IPS-NIHi11 (cell line): ENCODE measurements at regions not wholly inside any gene's neighbourhood (a gene's known extent, or its start where the extent isn't known, plus 50 kb on each side); places are given as distances from the start of the nearest gene placed in this dataset.

Source experiments
- DNase-seq: peaks from one replicate; pipeline ENCODE4 v3.0.0; 2012; ENCODE audit warnings: mixed read lengths, low spot score

- no peak for DNase-seq
Observed at GRCh38 chr3:106215047-106215446, 346.2 kb upstream of the CBLB start.

DNA sequence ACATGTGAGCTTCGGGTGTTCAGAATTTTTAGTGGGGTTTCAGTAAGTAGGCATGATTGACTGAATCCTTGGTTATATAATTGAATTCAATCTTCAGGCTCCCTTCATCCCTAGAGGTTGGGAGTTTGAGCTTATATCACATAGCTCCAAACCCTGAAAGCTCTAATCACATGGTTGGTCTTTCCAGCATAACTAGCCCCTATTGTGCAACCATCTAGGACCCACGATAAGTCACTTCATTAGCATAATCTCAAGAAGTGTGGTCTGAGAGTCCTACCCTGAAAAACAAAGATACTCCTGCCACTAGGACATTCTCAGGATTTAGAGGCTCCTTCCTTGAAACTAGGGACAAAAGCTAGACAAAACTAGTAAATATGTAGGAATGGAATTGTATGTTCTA lies 348.9 kb upstream of the CBLB start:
- DNase-seq: no peak

DNA sequence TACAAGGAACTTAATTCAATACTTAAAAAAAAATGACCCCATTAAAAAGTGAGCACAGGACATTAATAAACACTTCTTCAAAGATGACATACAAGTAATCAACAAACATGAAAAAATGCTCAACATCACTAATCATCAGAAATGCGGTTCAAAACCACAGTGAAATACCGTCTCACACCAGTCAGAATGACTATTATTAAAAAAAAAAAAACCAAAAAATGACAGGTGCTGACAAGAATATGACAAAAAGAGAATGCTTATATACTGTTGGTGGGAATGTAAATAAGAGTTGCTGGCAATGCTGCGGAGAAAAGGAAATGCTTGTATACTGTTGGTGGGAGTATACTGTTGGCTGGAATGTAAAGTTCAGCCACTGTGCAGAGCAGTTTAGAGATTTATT lies 358.3 kb upstream of the CBLB start:
- no peak for DNase-seq

DNA sequence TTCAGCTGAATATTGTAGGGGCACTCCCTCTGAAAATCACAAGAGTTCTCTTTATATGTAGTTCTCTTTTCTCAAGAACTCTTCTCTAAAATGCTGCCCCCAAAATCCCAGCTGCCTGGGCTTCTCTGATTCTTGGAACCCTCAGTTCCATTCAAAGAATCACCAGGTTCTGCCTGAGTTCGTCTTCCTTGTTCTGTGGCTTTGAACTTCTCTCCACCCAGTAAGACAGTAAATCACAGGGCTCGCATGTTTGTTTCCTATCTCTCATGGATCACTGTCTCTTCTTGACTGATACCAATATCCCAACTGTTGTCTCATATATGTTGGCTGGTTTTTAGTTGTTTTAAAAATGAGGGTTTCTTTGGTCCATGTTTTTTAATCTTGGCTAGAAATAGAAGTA lies 359.5 kb upstream of the CBLB start:
- DNase-seq: no peak

DNA sequence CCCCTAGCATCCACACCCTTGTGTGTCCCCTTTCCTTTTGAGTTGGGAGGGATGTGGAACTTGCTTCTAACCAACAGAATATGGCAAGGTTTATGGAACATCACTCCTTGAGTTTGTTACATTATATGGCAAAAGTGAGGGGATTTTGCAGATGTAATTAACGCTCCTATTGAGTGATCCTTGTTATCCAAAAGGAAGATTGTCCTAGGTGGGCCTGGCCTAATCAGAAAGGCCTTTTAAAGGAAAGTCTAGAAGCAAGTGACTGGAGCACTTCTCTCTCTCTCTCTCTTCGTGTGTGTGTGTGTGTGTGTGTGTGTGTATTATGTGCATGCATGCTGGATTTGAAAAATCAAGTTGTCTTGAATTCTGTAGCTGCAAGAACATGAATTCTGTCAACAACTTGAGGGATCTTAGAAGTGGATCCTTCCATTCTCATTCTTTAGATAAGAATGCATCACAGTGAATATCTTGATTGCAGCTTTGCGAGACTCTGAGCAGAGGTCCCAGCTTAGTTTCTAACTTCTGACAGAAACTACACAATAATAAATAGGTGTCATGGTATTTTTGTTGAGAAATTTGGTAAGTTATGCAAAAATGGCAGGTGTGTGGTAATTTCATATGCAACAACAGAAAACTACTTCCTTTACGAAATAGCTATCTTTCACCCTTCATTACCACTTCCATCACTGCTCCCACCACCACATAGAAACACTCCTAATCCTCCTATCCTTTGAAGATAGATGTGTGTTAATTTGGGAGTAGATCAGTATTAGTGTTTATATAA lies 360.9 kb upstream of the CBLB start:
- DNase-seq: no peak

DNA sequence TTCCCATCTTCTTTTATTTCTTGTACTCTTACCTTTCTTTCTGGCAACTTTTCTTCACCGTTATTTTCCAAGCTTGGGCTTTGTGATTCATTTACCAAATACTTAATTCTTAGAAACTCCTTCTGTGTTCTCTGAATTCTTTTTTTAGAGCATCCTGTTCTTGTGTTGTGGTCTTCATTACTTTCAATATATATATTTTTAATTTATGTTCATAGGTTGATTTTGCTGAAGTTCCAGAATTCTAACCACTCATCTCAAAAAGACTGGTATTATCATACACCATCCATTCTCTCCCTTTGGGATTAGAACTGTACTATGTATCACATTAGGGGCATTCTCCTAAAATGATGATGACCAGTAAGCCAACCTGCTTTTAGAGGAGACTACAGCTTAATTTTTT lies 362.3 kb upstream of the CBLB start:
- no peak for DNase-seq

DNA sequence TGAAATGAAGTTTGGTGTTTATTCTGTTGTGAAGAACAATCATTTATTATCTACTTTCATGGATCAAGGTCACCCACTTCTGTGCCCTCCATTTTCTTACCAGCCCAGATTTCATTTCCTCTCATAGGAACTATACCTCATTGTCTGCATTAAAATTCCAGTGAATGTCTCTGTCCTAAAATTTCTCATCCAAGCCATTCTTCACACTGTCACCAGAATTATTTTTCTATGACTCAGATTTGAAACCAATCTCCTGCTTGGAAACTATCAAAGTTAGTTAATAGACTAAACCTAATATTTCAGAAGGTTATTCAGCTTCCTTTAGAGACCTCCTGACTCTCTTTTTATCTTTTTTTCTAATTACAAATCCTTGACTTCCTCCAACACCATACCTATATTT lies 364.1 kb upstream of the CBLB start:
- DNase-seq: no peak

DNA sequence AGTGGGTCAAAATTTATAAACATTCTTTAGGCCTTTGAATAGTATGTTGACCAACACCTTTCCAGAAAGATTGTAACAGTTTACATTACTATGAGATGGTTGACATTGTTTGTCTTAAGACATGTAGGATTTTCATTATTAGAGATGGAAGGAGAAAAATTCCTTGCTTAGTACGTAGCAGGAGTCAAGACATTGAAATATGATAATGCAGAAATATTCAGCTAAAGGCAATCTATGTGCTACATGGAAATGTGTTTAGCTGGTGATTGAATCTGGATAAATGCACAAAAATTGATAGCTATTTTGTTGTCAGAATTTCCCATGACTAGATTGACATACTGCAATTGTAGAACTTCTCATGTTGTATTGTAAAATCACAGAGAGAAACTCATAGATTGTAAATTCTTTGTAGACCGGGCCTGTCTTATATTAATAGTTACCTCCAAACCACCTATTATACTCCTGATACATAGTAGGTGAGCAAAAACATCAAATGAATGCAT lies 370.4 kb upstream of the CBLB start:
- no peak for DNase-seq

DNA sequence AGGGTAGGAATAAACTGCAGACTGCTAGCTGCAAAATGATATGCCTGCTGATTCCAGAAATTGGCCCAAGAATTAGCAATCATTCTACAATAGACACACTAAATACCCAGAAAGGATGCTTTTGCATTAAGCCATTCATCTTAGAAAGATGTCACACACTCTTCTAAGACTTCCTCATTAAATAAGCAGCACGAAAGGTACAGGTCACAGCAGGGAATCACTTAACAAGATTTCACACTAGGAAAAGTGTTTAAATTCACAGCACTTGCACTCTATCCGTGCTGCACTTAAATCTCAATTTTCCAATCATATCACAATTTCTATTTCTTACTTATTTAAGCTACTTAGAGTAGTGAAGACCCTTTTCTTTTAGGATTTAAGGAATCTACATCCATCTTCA lies 372.8 kb upstream of the CBLB start:
- DNase-seq: no peak

GRCh38 chr3:106242781-106243180 lies 374.0 kb upstream of the CBLB start:
- DNase-seq: no peak

DNA sequence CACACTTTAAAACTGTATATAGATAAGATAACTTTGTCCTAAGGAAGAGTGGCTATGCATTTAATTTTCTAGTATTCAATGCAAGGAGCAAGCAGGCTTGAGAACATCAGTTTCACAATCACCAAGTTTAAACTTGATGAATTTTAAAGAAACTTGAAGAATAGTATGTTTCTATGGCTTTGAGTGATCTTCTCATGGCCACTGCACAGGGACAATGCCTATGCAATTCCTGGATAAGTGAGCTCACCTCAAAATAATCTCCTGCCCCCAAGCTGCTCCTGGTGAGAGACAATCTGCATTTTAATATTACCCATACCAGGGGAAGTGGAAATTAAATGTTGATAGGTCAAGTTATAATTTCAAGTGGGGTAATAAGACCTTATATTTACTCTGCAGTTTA lies 376.6 kb upstream of the CBLB start:
- DNase-seq: peak; percentile 12

- no peak for DNase-seq
Observed at GRCh38 chr3:106247902-106248684, 379.3 kb upstream of the CBLB start.

DNA sequence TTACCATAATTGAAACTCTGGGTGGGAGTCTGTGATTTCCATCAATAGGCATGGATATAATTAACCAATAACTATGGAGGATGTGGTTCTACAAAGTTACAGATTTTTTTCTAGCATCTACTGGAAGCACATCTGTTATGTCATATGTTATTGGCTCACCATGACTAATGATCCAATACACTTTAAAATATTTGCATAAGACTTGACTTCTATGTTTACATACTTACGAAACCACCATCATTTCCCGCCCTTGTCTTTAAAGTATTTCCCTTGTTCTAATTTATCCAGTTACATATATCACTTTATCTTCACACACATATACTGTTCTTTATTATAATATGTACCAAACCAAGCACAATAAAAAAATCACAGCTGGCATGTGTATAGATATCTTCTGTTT lies 380.3 kb upstream of the CBLB start:
- no peak for DNase-seq

GRCh38 chr3:106249981-106250380 lies 381.2 kb upstream of the CBLB start:
- no peak for DNase-seq

DNA sequence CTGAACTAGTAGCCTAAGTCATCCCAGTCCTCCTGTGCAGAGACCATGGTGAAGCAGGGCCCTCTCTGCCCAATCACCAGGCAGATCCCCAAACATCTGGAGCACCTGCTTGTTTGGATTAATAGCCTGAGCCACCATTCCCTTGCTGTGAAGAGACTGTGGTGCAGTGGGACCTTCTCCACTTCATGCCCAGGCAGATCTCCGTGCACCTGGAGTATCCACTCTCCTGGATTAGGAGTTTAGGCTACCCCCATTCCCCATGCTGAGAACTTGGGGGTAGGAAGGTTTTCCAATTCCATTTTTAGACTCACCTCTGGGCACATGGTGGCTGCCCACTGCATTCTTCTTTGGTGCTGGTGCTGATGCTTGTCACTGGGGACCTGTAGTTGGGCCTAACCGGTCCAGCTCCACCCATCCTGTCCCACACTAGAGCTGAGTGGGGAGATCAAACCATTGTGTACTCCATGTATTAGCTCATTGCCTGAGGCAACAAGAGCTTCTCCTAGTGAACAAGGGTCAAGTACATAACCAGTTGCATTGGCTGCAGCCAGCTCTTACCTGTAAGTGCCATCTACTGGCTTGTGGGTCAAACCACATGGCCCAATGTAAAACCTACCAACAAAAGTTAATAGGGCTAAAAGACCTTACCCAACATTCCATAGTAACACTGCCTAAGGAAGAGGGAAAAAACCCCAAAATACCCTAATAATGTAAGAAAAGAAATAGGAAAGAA lies 382.5 kb upstream of the CBLB start:
- DNase-seq: no peak

DNA sequence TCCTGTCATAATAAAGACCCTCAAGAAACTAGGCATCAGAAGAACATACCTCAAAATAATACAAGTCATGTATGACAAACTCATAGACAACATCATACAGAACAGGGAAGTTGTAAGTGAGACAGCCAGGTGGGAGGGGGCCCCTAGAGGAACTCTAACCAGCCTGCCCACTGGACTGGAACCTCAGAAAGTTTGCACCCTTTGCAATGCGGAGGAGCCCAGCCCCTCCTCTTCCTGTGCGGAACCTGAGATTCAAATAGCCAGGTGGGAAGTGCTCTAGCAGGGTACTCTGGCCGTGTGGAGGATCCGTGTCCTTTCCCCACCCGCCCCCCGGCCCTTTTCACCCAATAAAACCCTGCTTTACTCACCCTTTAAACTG lies 387.0 kb upstream of the CBLB start:
- no peak for DNase-seq

DNA sequence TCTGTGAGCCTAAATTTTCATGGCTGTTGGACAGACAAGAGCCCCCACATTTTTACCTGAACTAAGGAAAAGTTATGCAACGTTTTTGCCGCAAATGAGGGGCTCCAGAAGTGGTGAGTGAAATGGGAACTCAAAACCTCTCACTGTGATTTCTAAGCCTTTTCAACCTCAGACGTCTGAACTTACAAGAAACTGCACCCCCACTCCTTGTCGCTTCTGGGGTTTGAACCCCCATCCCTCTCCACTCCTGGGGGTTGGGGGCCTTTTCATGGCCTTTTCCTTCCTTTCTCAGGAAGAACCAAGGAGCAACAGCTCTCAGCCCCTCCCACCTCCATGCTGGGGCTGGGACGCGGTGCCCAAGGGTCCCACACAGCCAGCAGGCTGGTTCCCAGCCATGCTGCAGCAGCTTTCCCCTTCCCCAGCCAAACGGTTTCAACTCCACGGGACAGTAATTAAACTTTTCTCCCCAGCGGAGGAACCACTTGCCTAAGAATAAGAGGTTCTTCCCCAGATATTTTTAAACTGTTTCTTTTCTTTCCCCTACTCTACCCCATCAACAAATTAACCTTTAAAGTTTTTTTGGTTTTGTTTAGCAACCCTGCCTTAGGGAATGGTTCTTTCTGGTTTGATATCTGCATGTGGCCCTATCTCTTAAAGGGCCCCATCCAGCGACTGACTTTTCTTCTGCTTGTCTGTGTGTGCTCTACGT lies 387.6 kb upstream of the CBLB start:
- DNase-seq: no peak

GRCh38 chr3:106257172-106257571 lies 388.4 kb upstream of the CBLB start:
- no peak for DNase-seq

GRCh38 chr3:106261396-106261795 lies 392.6 kb upstream of the CBLB start:
- DNase-seq: no peak

- DNase-seq: no peak
Observed at GRCh38 chr3:106261915-106262683, 393.3 kb upstream of the CBLB start.

DNA sequence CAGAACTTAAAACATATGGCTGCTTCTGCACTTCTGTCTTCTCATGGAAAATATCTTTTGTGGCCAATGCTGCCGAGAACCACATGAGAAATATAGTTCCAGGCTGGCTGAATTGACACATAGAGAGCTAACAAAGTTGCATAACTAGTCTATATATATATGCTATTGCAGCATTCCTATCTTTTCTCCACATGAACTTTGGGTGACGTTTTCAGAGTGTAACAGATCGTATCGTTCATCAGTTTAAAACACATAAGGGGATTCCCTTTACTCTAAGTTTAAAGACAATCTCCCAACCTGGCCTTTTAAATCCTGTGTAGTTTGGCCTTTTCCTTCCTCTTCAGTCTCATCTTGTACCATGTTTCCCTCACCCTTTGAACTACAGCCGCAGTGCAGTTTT lies 394.2 kb upstream of the CBLB start:
- no peak for DNase-seq
